Fibroblast of the conjunctiva (primary cell): ENCODE measurements at regions not wholly inside any gene's neighbourhood (a gene's known extent, or its start where the extent isn't known, plus 50 kb on each side); places are given as distances from the start of the nearest gene placed in this dataset.
"Not testable (repeated sequence)": the region's sequence is repeated elsewhere in the genome, so short reads cannot be mapped to it uniquely, and the experiment has no call there.

ENCODE experiments used
- DNase-seq: peaks from one replicate; pipeline ENCODE4 v3.0.0-alpha.2; 2010; ENCODE audit warnings: low read depth

DNA sequence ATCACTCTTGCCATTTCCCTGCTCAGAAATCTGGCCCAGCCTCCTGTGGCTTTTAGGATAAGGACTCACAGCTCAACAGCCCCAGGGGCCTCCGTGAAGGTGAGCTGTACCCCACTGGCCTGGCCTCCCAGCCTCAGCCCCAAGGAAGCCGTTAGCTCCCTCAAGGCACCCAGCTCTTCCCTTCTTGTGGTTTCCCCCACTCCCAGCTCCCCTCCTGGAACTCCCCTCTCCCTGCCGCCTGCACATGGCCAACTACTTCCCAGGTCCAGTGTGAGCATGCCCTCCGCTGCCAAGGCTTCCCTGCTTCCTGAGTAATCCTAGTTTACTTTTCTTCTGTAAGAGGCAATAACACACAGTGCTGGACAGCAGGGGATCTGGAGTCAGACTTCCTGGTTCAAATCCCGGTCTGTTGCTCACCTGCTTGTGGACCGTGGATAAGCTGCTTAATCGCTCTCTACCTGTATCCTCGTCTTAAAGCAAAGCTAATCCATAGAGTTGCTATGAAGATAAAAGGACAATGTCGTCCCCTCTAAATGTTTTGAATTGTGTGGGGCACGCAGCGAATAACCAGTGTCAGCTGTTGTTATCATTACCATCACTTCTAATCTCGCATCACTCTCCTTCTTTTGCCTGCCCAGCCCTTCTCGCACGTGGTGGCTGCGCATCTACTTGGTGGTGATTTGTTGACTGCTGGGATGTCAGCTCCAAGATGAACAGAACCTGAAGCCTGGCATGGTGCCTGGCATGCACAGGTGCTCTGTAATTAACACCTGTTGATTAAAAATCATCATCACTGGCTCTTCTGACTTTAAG is 86.6 kb downstream of the C5orf15 start:
- DNase-seq, result no peak

GRCh38 chr5:133878236-133878555 is 90.2 kb downstream of the C5orf15 start:
- no peak for DNase-seq

DNA sequence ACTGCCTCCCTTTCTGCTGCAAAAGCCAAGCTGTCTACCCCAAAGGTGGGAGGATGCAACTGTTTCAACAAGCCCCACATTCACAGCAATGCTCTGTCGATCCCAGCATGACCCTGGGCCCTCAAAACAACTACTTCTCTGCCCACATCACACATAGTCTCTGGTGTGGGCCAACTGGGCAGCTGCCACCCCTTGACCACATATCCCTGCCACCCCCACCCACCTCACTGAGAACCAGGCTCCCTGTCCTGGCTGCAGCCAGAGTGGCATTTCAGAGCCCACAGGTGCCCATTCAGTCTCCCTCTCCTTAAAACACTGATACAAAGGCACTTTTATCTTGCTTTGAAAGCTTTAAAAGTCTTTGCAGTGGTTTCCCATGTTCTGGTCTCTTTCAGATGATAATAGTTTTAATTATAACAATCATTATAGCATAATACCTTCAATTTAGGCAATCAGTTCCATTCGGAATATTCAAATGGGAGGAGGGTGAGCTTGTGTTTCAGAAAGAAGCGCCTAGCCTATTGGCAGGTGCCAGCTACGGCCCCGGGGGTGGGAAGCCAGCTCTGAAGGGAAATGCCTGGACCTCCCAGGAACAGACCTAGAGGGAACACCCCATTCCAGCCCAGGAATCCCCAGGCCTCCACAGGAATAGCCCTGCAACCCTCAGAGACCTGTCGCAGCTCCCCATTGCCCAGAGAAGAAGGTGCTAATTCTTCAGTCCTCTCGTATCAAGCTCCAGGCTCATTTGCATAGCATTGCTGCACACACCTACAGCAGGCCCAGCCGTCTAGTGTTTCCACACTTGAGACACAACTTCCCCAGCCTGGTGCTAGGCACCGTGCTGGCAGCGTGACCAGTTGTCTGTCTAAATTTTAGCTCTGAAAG is 90.8 kb downstream of the C5orf15 start:
- DNase-seq, result no peak

- no peak for DNase-seq
Measured at GRCh38 chr5:133876266-133876665, 92.2 kb downstream of the C5orf15 start.

DNA sequence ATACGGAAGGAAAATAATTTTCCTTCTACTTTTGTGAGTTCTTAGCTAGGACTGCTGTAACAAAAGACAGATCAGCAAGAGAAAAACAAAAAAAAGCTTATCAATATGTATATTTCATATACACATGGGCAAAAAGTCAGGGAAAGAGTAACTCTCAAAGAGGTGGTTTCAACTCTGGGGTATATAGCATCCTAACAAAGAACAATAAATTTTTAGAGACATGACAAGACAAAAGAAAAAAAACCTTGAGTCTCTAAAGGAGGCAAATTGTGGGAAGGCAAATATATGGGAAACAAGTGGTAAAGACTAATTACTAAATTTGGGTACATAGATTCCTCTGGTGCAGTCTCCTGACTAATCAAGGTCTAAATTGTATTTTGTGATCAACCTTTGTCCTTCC is 93.2 kb downstream of the C5orf15 start:
- no peak for DNase-seq

GRCh38 chr5:133873449-133873848 is 95.0 kb downstream of the C5orf15 start:
- no peak for DNase-seq

- DNase-seq, result peak; percentile 21
Measured at GRCh38 chr5:133870661-133871060, 97.8 kb downstream of the C5orf15 start.

- DNase-seq, result no peak
Measured at GRCh38 chr5:133869519-133870335, 98.7 kb downstream of the C5orf15 start.

- DNase-seq, result peak; percentile 53
Measured at GRCh38 chr5:133868946-133869518, 99.4 kb downstream of the C5orf15 start.

DNA sequence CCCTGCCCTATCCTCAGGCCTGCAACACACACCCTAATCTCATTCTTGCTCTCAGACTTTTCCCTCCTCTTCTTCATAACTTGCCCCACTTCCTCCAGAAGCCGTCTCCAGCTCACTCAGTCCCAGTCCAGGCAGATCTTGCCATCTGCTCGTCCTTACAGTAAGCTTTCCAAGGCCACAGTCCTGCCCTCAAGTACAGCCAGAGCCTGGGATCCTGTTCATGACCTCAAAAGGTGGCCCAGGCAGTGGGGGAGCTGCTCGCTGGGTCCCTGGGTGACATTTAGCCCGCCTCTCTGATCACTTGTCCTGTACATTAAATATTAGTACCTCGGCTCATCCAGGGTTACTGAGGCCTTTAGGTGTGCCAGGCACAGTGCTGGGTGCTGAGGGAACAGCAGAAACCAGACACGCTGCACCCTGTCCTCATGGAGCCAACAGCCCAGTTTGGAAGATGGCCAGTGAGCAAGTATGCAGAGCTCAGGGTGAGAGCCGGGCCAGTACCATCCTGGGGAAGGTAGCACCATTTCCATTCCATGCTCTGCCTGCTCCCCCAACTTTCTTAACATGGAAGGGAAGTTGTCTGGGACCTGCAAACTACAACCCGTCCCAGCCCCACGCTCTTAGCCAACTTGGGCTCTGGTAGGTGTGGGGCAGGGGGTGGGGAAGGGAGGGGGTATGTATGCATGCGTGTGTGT is 100.4 kb downstream of the C5orf15 start:
- DNase-seq, result no peak

GRCh38 chr5:133867341-133867740 is 101.1 kb downstream of the C5orf15 start:
- DNase-seq, result no peak

GRCh38 chr5:133866903-133867245 is 101.6 kb downstream of the C5orf15 start:
- no peak for DNase-seq

DNA sequence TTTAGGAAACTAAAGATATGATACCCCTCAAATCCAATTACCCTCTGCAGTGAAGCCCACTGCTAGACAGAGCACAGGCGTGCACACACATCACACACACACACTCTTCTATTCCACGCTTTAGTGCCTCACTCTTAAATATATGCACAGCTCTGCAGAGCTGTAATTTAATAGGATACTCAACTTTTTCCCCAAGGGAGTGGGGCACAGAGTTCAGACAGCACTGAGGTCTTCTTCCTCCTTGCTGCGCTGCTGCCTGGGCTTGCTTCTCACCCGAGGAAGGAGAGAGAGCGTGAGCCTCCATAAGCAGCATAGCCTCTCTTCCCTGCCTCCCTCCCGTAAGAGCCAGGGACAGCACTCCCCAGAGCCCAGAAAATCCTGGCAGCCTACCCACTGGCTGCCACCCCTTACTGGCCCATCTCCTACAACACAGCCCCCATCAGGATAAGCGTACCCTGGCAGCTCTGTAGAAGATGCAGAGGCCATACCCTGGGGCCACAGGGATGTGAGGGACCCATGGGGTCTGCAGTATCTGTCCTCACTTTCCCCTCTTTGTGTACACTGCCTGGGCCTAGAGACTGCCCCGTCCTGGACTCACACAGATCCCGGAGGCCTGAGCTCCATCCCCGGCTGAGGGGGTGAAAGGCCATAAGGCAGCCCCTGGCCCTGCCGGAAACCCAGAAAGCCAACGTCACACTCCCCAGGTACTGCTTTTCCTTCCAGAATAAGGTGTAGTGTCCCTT is 102.1 kb downstream of the C5orf15 start:
- no peak for DNase-seq

DNA sequence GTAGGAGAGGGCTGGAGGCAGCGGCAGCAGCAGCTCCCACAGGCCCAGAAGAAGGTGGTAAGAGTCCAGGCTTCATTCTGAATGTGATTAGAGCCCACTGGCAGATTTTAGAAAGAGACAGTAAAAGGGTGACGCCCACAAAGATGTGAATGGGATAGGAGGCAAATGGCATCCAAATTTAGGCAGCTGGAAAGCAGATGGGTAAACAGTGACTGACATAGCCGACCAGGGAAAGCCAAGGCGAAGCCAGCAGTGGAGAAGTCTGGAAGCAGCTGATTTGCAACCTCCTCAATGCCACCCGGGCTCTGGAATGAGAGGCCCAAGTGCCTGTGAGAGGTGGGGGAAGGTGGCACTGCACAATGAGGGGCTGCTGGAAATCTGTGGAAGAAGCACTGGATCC is 103.3 kb downstream of the C5orf15 start:
- no peak for DNase-seq

GRCh38 chr5:133864711-133865110 is 103.7 kb downstream of the C5orf15 start:
- DNase-seq, result no peak

GRCh38 chr5:133863857-133864585 is 104.4 kb downstream of the C5orf15 start:
- DNase-seq, result no peak

DNA sequence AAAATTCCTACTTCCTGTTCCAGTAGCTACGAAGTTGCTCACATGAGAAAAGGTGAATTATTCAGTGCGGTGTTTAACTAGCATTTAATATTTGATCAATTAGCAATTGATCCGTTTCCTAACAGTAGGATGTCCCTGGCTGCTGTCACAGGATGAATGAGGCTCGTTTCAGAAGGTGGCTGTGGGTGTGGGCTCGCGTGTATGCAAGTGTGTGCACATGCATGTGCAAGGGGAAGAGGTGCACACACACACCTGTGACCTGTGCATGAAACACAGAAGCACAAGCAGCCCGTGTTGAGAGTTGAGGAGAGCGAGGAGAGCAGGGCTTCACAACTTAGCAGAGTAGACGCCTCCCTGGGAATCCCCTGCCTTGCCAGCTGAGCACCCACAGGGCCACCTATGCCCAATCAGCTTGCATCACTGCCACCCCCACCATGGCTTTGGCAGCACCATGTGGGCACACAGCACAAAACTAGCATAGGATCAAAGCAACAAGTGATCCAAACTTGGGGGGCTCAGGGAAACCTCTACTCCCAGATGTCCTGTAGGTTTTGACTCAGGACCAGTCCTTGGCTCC is 107.2 kb downstream of the C5orf15 start:
- DNase-seq, result no peak

DNA sequence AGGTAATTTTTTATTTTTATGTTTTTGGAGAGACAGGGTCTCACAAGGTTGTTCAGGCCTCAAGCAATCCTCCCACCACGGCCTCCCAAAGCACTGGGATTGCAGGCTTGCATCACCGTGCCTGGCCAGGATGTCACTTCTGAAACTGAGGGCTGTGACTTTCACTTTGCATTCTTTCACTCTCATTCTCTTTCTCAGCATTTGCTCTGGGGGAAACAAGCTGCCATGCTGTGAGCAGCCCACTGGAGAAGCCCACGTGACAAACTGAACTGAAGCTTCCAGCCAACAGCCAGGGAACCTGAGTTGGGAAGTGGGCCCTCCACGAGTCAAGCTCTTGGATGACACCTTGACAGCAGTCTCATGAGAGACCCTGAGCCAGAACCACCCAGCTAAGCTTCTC is 109.4 kb downstream of the C5orf15 start:
- no peak for DNase-seq

DNA sequence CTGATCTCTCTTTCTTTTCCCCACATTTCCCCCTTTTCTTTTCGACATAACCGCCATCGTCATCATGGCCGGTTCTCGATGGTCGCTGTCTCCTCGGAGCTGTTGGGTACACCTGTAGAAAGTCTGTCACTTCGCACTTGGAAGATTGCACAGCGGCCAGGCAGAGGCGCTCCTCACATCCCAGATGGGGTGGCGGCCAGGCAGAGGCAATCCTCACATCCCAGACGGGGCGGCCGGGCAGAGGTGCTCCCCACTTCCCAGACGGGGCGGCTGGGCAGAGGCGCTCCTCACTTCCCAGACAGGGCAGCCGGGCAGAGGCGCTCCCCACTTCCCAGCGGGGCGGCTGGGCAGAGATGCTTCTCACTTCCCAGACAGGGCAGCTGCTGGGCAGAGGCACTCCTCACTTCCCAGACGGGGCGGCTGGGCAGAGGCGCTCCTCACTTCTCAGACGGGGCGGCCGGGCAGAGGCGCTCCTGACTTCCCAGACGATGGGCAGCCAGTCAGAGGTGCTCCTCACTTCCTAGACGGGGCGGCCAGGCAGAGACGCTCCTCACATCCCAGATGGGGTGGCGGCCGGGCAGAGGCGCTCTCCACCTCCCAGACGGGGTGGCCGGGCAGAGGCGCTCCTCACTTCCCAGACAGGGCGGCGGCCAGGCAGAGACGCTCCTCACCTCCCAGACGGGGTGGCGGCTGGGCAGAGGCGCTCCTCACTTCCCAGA is 110.7 kb downstream of the C5orf15 start:
- DNase-seq, result not testable (repeated sequence)
